ENCODE measurements at regions not wholly inside any gene's neighbourhood (a gene's known extent, or its start where the extent isn't known, plus 50 kb on each side); places are given as distances from the start of the nearest gene placed in this dataset.

GRCh38 chr4:60173103-60173502 is 1027.0 kb upstream of the ADGRL3 start:
- no peak overlapping the region for H2AK5ac ChIP-seq (ENCODE audit: low read depth, low read length)
- H3K4me1 ChIP-seq (replicated peaks in 1 of 4; ENCODE audit: control insufficient read depth in 3 of 4, insufficient read depth in 4 of 4, low read length in 3 of 4), result no peaks in the 10 kb centered on the region
- H4K5ac ChIP-seq (ENCODE audit: insufficient read length, low read depth, low read length), result no peak overlapping the region
- FAIRE-seq (no peak), DNase-seq (ENCODE audit: low read depth in 1 of 2, low spot score in 2 of 2) (no peak)
- no peak overlapping the region for H3K23ac ChIP-seq (ENCODE audit: insufficient read length)
- H2BK15ac ChIP-seq (ENCODE audit: low read length), result no peak overlapping the region
- no peak overlapping the region for H3K4me2 ChIP-seq (ENCODE audit: insufficient read depth in 1 of 2, low read depth in 2 of 2, low read length in 2 of 2)
- no peak overlapping the region for H2BK5ac ChIP-seq (ENCODE audit: low read depth, low read length)
- H3K27ac ChIP-seq (ENCODE audit: low read depth, low read length), result no peak overlapping the region
- ChIA-PET POLR2A (ENCODE audit: partially characterized antibody) (no interaction called here), CTCF (ENCODE audit: partially characterized antibody) (interaction anchor here (0.9 to 1.3 kb wide), 2 partner anchors 10 to 186 kb away, joined by 3 to 4 read pairs; no protein-coding TSS in a partner anchor)
- no peaks in the 10 kb centered on the region for H3K36me3 ChIP-seq (ENCODE audit: control insufficient read depth in 2 of 4, insufficient read depth in 4 of 4, low read length in 3 of 4)
- H3K56ac ChIP-seq (replicated peaks; ENCODE audit: insufficient read length, low read depth, low read length), result no peak overlapping the region
- H3K14ac ChIP-seq (ENCODE audit: insufficient read length), result no peak overlapping the region
- no peak overlapping the region for H2BK120ac ChIP-seq (replicated peaks; ENCODE audit: low read depth, low read length)
- no peak overlapping the region for H3K9ac ChIP-seq (replicated peaks in 1 of 4; ENCODE audit: extremely low read depth in 1 of 4, low read depth in 3 of 4, low read length in 3 of 4)
- no peaks in the 10 kb centered on the region for H3K79me2 ChIP-seq (ENCODE audit: control insufficient read depth in 1 of 2, insufficient read depth in 2 of 2, low read length in 2 of 2)
- H2AFZ ChIP-seq (ENCODE audit: low read length), result no peak overlapping the region
- H3K9me3 ChIP-seq (ENCODE audit: insufficient read depth in 2 of 2, low read depth in 1 of 2, low read length in 1 of 2), result 0 out of 4 replicates have a peak, but pooled peaks cover 0 to 4% of the 10 kb centered on the region in 2 experiments
- no peaks in the 10 kb centered on the region for H3K27me3 ChIP-seq (replicated peaks in 1 of 4; ENCODE audit: control insufficient read depth in 3 of 4, extremely low read depth in 1 of 4, insufficient read depth in 3 of 4, low read length in 3 of 4)
- no peaks in the 10 kb centered on the region; the same call in 1 of the 2 replicates for H3K23me2 ChIP-seq (ENCODE audit: low read depth, low read length)
- no peaks in the 10 kb centered on the region for H3K79me1 ChIP-seq (ENCODE audit: low read depth, low read length)
- no peaks in the 10 kb centered on the region for H4K20me1 ChIP-seq (replicated peaks in 1 of 2; ENCODE audit: control insufficient read depth in 1 of 2, insufficient read depth in 2 of 2, low read length in 2 of 2)
- no peak overlapping the region for H3K4me3 ChIP-seq (ENCODE audit: extremely low read depth in 1 of 4, insufficient read depth in 2 of 4, low read depth in 3 of 4, low read length in 4 of 4)
- no peak overlapping the region for H4K91ac ChIP-seq (replicated peaks; ENCODE audit: insufficient read length, low read length)
- no peak overlapping the region for H4K8ac ChIP-seq (ENCODE audit: extremely low read depth, insufficient read depth, low read length)
- H3K18ac ChIP-seq (ENCODE audit: extremely low read depth, low read length), result no peak overlapping the region
- TF ChIP-seq RBBP5 (IDR thresholded peaks at IDR 0.05; ENCODE audit: borderline replicate concordance, low read depth, low read length), result no peak
- TF ChIP-seq MAFK (IDR thresholded peaks at IDR 0.05; ENCODE audit: low read depth, low read length), result no peak
- TF ChIP-seq MAX (IDR thresholded peaks at IDR 0.05), result no peak
- TF ChIP-seq KDM5A (IDR thresholded peaks at IDR 0.05; ENCODE audit: low read length), result no peak
- TF ChIP-seq TCF12 (IDR thresholded peaks at IDR 0.05; ENCODE audit: low read depth, low read length), result no peak
- no peak for TF ChIP-seq CHD2 (IDR thresholded peaks at IDR 0.05; ENCODE audit: low read length)
- TF ChIP-seq HDAC2 (IDR thresholded peaks at IDR 0.05; ENCODE audit: borderline replicate concordance in 1 of 2, low read depth in 2 of 2, low read length in 2 of 2), result no peak
- no peak for TF ChIP-seq TBP (IDR thresholded peaks at IDR 0.05; ENCODE audit: low read depth, low read length)
- TF ChIP-seq ZNF274 (IDR thresholded peaks at IDR 0.05; ENCODE audit: borderline replicate concordance, extremely low read depth, low read length), result no peak
- no peak for TF ChIP-seq CHD1 (IDR thresholded peaks at IDR 0.05; ENCODE audit: low read depth, low read length)
- no peak for TF ChIP-seq RNF2 (IDR thresholded peaks at IDR 0.05; ENCODE audit: borderline replicate concordance, low read depth, low read length, missing control alignments, poor library complexity, severe bottlenecking)
- no peak for TF ChIP-seq BCL11A (IDR thresholded peaks at IDR 0.05; ENCODE audit: low read depth in 2 of 2, low read length in 2 of 2)
- no peak for TF ChIP-seq EP300 (IDR thresholded peaks at IDR 0.05; ENCODE audit: borderline replicate concordance in 1 of 2, low read depth in 2 of 2, low read length in 2 of 2)
- TF ChIP-seq SP2 (IDR thresholded peaks at IDR 0.05; ENCODE audit: low read length), result no peak
- H2BK20ac ChIP-seq (ENCODE audit: low read length), result no peak overlapping the region
- no peak overlapping the region for H3K4ac ChIP-seq (replicated peaks; ENCODE audit: insufficient read length, low read depth, low read length)
- no peak overlapping the region for H2BK12ac ChIP-seq (ENCODE audit: low read depth, low read length)
